Gastrocnemius medialis (tissue), 4 donors: ENCODE measurements at regions not wholly inside any gene's neighbourhood (a gene's known extent, or its start where the extent isn't known, plus 50 kb on each side); places are given as distances from the start of the nearest gene placed in this dataset.

ENCODE experiments used
- CTCF ChIP-seq, 5 experiments: fragments of 450-650 bp in 3 of 5; fragments of 200-600 bp in 2 of 5; sonication (generic) in 2 of 5; IDR thresholded peaks in 4 of 5; conservative IDR thresholded peaks in 1 of 5; 1 replicate in 4 of 5; 2 replicates in 1 of 5; pipeline ENCODE4 v1.5.1; 2016 to 2019; ENCODE audit warnings: antibody characterized with exemption in 5 of 5, mild to moderate bottlenecking in 3 of 5, moderate library complexity in 3 of 5
- POLR2A ChIP-seq, 2 donors: fragments of 450-650 bp; IDR thresholded peaks; one replicate each; pipeline ENCODE4 v1.6.1; 2017; ENCODE audit warnings: antibody characterized with exemption in 2 of 2, mild to moderate bottlenecking in 2 of 2, moderate library complexity in 2 of 2

DNA sequence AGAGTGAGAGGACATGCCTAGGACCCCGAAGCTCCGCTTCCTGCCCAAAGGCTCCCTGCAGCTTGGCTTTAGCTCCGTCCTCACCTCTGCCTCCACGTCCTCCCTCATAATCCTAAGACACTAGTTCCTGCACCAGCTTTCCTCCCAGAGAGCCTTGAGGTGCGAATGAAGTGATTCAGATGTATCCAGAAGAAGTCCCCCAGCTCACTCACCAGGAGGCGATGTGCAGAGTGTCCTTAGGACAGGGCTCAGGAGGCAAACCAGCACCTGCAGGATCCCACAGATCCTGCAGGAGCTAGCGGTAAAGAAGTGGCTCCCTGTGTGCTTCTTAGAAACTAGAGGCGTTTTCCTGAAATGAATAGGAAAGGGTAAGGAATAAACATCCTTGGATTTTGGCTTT lies 109.7 kb downstream of the HSPH1 start:
- TF ChIP-seq CTCF (IDR thresholded peaks at IDR 0.05 in 4 of 5, conservative IDR thresholded peaks at IDR 0.05 in 1 of 5), result no peak
- no peak for TF ChIP-seq POLR2A (IDR thresholded peaks at IDR 0.05)
